GM23338 (cell line): ENCODE measurements at regions not wholly inside any gene's neighbourhood (a gene's known extent, or its start where the extent isn't known, plus 50 kb on each side); places are given as distances from the start of the nearest gene placed in this dataset.

Experiments
- ATAC-seq: fragments of 200-7000 bp; cut with Tn5 transposase; 3 replicates; pipeline ENCODE4 v1.9.1; 2020
- DNase-seq: peaks from one replicate; pipeline ENCODE4 v3.0.0-alpha.2; 2015; ENCODE audit warnings: low spot score
- H2AFZ ChIP-seq: fragments of 200-600 bp; sonication (generic); 2 replicates; pipeline ENCODE4 v1.8.0; 2016; ENCODE audit warnings: antibody characterized with exemption, mild to moderate bottlenecking, moderate library complexity
- H3F3A ChIP-seq: fragments of 200-600 bp; sonication (generic); replicated peaks from 2 replicates; pipeline ENCODE4 v1.8.0; 2017; ENCODE audit warnings: antibody characterized with exemption, mixed run types, low read depth
- H3K27ac ChIP-seq: fragments of 200-600 bp; sonication (generic); 2 replicates; pipeline ENCODE4 v1.6.1; 2016; ENCODE audit warnings: low read depth
- H3K27me3 ChIP-seq: fragments of 200-600 bp; sonication (generic); 2 replicates; pipeline ENCODE4 v1.8.0; 2016; ENCODE audit warnings: mild to moderate bottlenecking, mixed run types, moderate library complexity; ENCODE audit not compliant: insufficient read depth
- H3K36me3 ChIP-seq: fragments of 200-600 bp; sonication (generic); 2 replicates; pipeline ENCODE4 v1.8.0; 2016; ENCODE audit warnings: mild to moderate bottlenecking; ENCODE audit not compliant: insufficient read depth
- H3K4me1 ChIP-seq: fragments of 200-600 bp; sonication (generic); 2 replicates; pipeline ENCODE4 v1.8.0; 2016; ENCODE audit warnings: mild to moderate bottlenecking, moderate library complexity; ENCODE audit not compliant: insufficient read depth
- H3K4me2 ChIP-seq: fragments of 200-600 bp; sonication (generic); 2 replicates; pipeline ENCODE4 v1.7.1; 2017; ENCODE audit warnings: mixed run types
- H3K4me3 ChIP-seq: fragments of 200-600 bp; sonication (generic); 2 replicates; pipeline ENCODE4 v1.6.1; 2016; ENCODE audit warnings: mixed run types
- H3K79me2 ChIP-seq: fragments of 200-600 bp; sonication (generic); replicated peaks from 2 replicates; pipeline ENCODE4 v1.8.0; 2017; ENCODE audit warnings: mild to moderate bottlenecking; ENCODE audit not compliant: insufficient read depth
- H3K9me2 ChIP-seq: fragments of 200-600 bp; sonication (generic); 2 replicates; pipeline ENCODE4 v1.8.0; 2017; ENCODE audit not compliant: insufficient read depth
- H4K20me1 ChIP-seq: fragments of 200-600 bp; sonication (generic); replicated peaks from 2 replicates; pipeline ENCODE4 v1.8.0; 2017; ENCODE audit warnings: mild to moderate bottlenecking; ENCODE audit not compliant: insufficient read depth
- H3K27ac Mint-ChIP-seq: 2 replicates; pipeline ENCODE4 v1.8.0; 2020; ENCODE audit warnings: inconsistent platforms, mild to moderate bottlenecking, moderate library complexity, mixed read lengths
- H3K27me3 Mint-ChIP-seq: 3 replicates; pipeline ENCODE4 v1.8.0; 2022; ENCODE audit warnings: low read depth, mild to moderate bottlenecking, moderate library complexity, mixed read lengths, inconsistent platforms; ENCODE audit not compliant: insufficient read depth, poor library complexity
- H3K36me3 Mint-ChIP-seq: 3 replicates; pipeline ENCODE4 v1.8.0; 2021; ENCODE audit warnings: low read depth, mild to moderate bottlenecking, inconsistent platforms, moderate library complexity, mixed read lengths
- H3K4me1 Mint-ChIP-seq: 3 replicates; pipeline ENCODE4 v1.8.0; 2020; ENCODE audit warnings: mild to moderate bottlenecking, inconsistent platforms, mixed read lengths
- H3K4me3 Mint-ChIP-seq: 3 replicates; pipeline ENCODE4 v1.8.0; 2021; ENCODE audit warnings: moderate library complexity, mild to moderate bottlenecking, inconsistent platforms, mixed read lengths
- H3K9me3 Mint-ChIP-seq: 3 replicates; pipeline ENCODE4 v1.8.0; 2020; ENCODE audit warnings: moderate library complexity, mild to moderate bottlenecking, inconsistent platforms, mixed read lengths
- CTCF ChIP-seq, 2 experiments: fragments of 200-600 bp in 1 of 2; sonication (generic) in 1 of 2; conservative IDR thresholded peaks; 2 replicates each; pipeline versions ENCODE4 v1.5.1 to v1.6.1; 2016 to 2017; ENCODE audit warnings: antibody characterized with exemption in 2 of 2, low read depth in 2 of 2, mild to moderate bottlenecking in 2 of 2, moderate library complexity in 1 of 2
- ETS1 ChIP-seq: IDR thresholded peaks from 2 replicates; pipeline ENCODE4 v1.6.1; 2016; ENCODE audit warnings: antibody characterized with exemption
- EZH2 ChIP-seq: fragments of 200-600 bp; sonication (generic); IDR thresholded peaks from one replicate; pipeline ENCODE4 v1.8.0; 2017; ENCODE audit warnings: antibody characterized with exemption, mild to moderate bottlenecking, low read depth; ENCODE audit not compliant: unreplicated experiment
- JUNB ChIP-seq: IDR thresholded peaks from one replicate; pipeline ENCODE4 v1.6.1; 2016; ENCODE audit warnings: antibody characterized with exemption; ENCODE audit not compliant: unreplicated experiment
- POLR2AphosphoS5 ChIP-seq: IDR thresholded peaks from 2 replicates; pipeline ENCODE4 v1.6.1; 2016; ENCODE audit warnings: antibody characterized with exemption, low read depth
- STAT1 ChIP-seq: IDR thresholded peaks from one replicate; pipeline ENCODE4 v1.6.1; 2016; ENCODE audit warnings: antibody characterized with exemption; ENCODE audit not compliant: unreplicated experiment
- ZNF114 ChIP-seq: fragments of 250-450 bp; sonication (Bioruptor Pico); IDR thresholded peaks from 2 replicates; pipeline ENCODE4 v1.5.0; 2020; ENCODE audit warnings: mild to moderate bottlenecking, moderate library complexity
- ZNF462 ChIP-seq: fragments of 250-450 bp; sonication (Bioruptor Pico); IDR thresholded peaks from 2 replicates; pipeline ENCODE4 v1.5.0; 2020; ENCODE audit warnings: mild to moderate bottlenecking, moderate library complexity

GRCh38 chr15:47839233-47839825, 122.0 kb downstream of the SEMA6D start:
- H3K36me3 ChIP-seq = no peaks in the 10 kb centered on the region
- no peaks in the 10 kb centered on the region for H3K27me3 ChIP-seq
- no peak for TF ChIP-seq ZNF114 (CRISPR knock-in tag)
- TF ChIP-seq JUNB = no peak
- no peak for TF ChIP-seq EZH2
- TF ChIP-seq CTCF (conservative IDR thresholded peaks at IDR 0.05; ENCODE audit: low read depth in 2 of 2) = no peak
- no peak for TF ChIP-seq POLR2AphosphoS5
- TF ChIP-seq ZNF462 (CRISPR knock-in tag) = no peak
- TF ChIP-seq ETS1 = no peak
- TF ChIP-seq STAT1 = no peak
- no peak overlapping the region for H3K4me2 ChIP-seq
- no peaks in the 10 kb centered on the region for H4K20me1 ChIP-seq
- Mint-ChIP-seq H3K27me3 (no peaks in the 10 kb centered on the region), H3K9me3 (no peaks in the 10 kb centered on the region; the same call in 2 of the 3 replicates), H3K4me1 (peaks cover 7% of the 10 kb centered on the region), H3K36me3 (no peaks in the 10 kb centered on the region), H3K4me3 (no peak overlapping the region), H3K27ac (no peak overlapping the region)
- no peak overlapping the region for H3K27ac ChIP-seq
- ATAC-seq (no peak), DNase-seq (no peak)
- peaks cover 16% of the 10 kb centered on the region; the same call in 1 of the 2 replicates for H3K9me2 ChIP-seq
- no peaks in the 10 kb centered on the region for H3K79me2 ChIP-seq
- no peak overlapping the region for H3K4me3 ChIP-seq
- no peaks in the 10 kb centered on the region for H3F3A ChIP-seq
- H3K4me1 ChIP-seq = no peaks in the 10 kb centered on the region
- H2AFZ ChIP-seq = peak overlapping the region; percentile 47; the same call in 1 of the 2 replicates
